Thymus (tissue), 11 donors: ENCODE measurements at regions not wholly inside any gene's neighbourhood (a gene's known extent, or its start where the extent isn't known, plus 50 kb on each side); places are given as distances from the start of the nearest gene placed in this dataset.

Experiments used
- DNase-seq, 9 donors: peaks; one replicate each; pipeline ENCODE4 v3.0.0-alpha.2; 2013; ENCODE audit warnings: low spot score in 9 of 9, low read depth in 6 of 9, missing footprints in 1 of 9
- H3K27ac ChIP-seq, 2 donors: one replicate each; pipeline ENCODE4 v1.5.1; 2013; ENCODE audit warnings: control low read depth in 1 of 2, low read depth in 1 of 2, low read length in 1 of 2, mild to moderate bottlenecking in 1 of 2, moderate library complexity in 1 of 2
- H3K27me3 ChIP-seq, 2 donors: one replicate each; pipeline ENCODE4 v1.5.1; 2013; ENCODE audit warnings: low read length in 1 of 2; ENCODE audit not compliant: control insufficient read depth in 2 of 2, insufficient read depth in 1 of 2
- H3K36me3 ChIP-seq, 2 donors: one replicate each; pipeline ENCODE4 v1.5.1; 2013; ENCODE audit warnings: low read length in 1 of 2, mild to moderate bottlenecking in 1 of 2, moderate library complexity in 1 of 2; ENCODE audit not compliant: control insufficient read depth in 2 of 2, insufficient read depth in 2 of 2
- H3K4me1 ChIP-seq, 2 donors: one replicate each; pipeline ENCODE4 v1.5.1; 2013; ENCODE audit warnings: low read length in 2 of 2; ENCODE audit not compliant: control insufficient read depth in 2 of 2, insufficient read depth in 2 of 2
- H3K4me3 ChIP-seq, 2 donors: one replicate each; pipeline ENCODE4 v1.5.1; 2013; ENCODE audit warnings: low read length in 2 of 2, control low read depth in 1 of 2, mild to moderate bottlenecking in 1 of 2
- H3K9me3 ChIP-seq, 2 donors: one replicate each; pipeline ENCODE4 v1.5.1; 2013; ENCODE audit warnings: low read length in 1 of 2, mild to moderate bottlenecking in 1 of 2; ENCODE audit not compliant: control insufficient read depth in 2 of 2, insufficient read depth in 1 of 2
- WGBS: extraction: QIAGEN DNeasy Blood & Tissue Kit; methylation state at CpG from one replicate; pipeline ENCODE4 v1.1.7; 2013; 5-methylcytosine and 5-hydroxymethylcytosine counted together
- donor health status: healthy.

DNA sequence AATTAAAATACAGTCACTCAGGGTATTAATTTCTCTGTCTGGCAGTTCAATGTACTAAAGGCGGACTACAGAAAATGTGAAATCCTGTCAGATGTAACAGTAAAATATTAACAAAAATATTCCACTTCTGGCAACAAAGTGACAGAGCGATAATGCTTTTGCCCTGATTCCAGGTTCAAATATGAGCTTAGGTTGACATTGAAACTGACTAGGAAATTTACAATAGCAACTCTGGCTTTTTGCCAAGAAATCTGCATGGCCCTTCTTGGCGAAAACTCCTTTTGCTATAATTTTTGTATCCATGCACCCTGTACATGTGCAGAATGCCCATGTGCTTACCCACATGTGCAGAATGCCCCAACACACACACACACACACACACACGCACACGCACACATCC lies 552.2 kb downstream of the MDFIC start:
- H3K4me1 ChIP-seq = peaks cover 0 to 5% of the 10 kb centered on the region in 2 donors
- H3K4me3 ChIP-seq = no peak overlapping the region
- peaks cover 2 to 26% of the 10 kb centered on the region in 2 donors for H3K27me3 ChIP-seq
- H3K27ac ChIP-seq = no peak overlapping the region
- H3K36me3 ChIP-seq = no peaks in the 10 kb centered on the region
- 93% methylated on average over 5 of the region's 5 CpGs for WGBS
- no peak for DNase-seq
- no peaks in the 10 kb centered on the region for H3K9me3 ChIP-seq

DNA sequence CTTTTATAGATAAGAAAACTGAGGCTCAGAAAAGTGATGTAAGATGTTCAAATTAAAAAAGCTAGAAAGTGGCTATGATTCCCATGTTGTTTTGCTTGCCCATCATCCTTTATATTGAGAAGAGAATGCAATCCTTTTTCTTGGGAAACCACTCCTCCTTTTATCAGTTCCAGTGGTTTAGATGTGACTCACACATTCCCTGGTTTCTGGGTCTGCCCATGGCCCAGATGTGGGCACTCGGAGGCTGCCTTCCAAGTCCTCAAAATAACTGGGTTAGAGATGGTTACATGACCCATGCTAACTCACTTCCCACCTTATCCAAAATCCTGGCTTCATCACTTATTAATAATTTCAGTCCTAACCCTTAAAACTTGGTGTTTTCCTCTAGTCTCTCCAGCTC lies 550.0 kb downstream of the MDFIC start:
- WGBS = 93% methylated on average over 1 of the region's 1 CpG
- Histone ChIP-seq H3K36me3 (no peaks in the 10 kb centered on the region), H3K27me3 (peaks cover 2 to 10% of the 10 kb centered on the region in 2 donors), H3K27ac (no peak overlapping the region), H3K9me3 (no peaks in the 10 kb centered on the region), H3K4me3 (no peak overlapping the region), H3K4me1 (peaks cover 0 to 5% of the 10 kb centered on the region in 2 donors)
- no peak for DNase-seq

DNA sequence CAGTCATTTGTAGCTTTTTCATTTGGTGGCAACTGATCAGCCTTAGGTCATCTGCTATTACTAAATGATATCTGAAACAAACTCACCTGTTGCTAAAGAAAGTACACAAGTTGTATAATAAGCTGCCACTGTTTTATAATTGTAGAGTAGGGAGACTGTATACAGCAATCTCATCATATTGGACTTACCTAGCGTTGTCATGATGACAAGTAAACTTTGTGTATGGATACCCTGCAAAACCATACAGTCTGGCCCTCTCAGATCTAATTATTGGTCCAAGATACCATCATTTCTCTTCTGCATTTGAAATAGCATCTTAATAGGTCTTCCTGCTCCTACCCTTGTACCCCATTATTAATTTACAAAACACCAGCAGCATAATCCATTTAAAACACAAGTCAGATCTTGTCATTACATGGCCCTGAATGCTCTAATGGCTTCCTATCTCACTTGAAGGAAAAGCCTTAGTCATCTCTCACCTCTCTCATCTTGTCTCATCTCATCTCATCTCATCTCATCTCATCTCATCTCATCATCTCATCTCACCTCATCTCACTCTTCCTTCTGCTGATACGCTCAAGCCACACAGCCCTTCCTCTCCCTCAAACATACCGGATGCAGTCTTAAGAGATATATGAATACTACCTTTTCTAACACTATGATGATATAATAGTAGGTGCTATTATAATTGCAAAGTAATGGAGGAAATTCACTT lies 540.6 kb downstream of the MDFIC start:
- Histone ChIP-seq H3K27ac (no peak overlapping the region), H3K4me3 (no peak overlapping the region), H3K9me3 (no peaks in the 10 kb centered on the region), H3K27me3 (no peaks in the 10 kb centered on the region), H3K36me3 (no peaks in the 10 kb centered on the region), H3K4me1 (no peaks in the 10 kb centered on the region)
- WGBS = 97% methylated on average over 3 of the region's 3 CpGs
- DNase-seq = no peak

DNA sequence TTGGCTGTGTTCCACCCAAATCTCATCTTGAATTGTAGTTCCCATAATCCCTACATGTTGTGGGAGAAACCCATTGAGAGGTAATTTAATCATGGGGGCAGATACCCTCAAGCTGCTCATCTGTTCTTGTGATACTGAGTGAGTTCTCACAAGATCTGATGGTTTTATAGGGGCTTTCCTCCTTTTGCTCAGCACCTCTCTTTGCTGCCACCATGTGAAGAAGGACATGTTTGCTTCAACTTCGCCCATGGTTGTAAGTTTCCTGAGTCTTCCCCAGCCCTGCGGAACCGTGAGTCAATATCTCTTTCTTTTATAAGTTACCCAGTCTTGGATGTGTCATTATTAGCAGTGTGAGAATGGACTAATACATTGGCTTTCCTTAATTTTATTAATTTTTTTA lies 527.8 kb downstream of the MDFIC start:
- WGBS = 80% methylated on average over 3 of the region's 3 CpGs
- Histone ChIP-seq H3K27ac (no peak overlapping the region), H3K4me1 (no peaks in the 10 kb centered on the region), H3K4me3 (no peak overlapping the region), H3K27me3 (no peaks in the 10 kb centered on the region), H3K36me3 (no peaks in the 10 kb centered on the region), H3K9me3 (no peaks in the 10 kb centered on the region)
- no peak for DNase-seq

DNA sequence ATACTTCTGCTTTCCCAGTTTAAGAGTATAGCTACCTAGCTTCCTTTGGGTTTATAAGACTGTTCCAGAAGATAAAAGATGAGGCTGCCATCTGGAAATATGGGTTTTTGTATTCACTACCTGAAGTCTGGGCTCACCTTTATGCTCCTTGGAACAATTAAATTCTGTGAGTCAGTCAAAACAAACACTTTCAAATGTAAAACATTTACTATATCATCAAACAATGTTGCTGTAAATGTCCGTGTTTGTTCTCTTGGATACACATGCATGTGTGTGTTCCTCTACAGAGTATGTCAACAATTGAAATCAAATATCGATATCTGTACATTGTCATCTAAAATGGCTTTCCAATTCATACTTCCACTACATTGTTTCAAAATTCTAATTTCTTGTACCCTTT lies 525.6 kb downstream of the MDFIC start:
- no peak for DNase-seq
- Histone ChIP-seq H3K4me3 (no peak overlapping the region), H3K27ac (no peak overlapping the region), H3K4me1 (no peaks in the 10 kb centered on the region), H3K27me3 (no peaks in the 10 kb centered on the region), H3K36me3 (no peaks in the 10 kb centered on the region), H3K9me3 (no peaks in the 10 kb centered on the region)
- over 99% methylated on average over 2 of the region's 2 CpGs for WGBS

DNA sequence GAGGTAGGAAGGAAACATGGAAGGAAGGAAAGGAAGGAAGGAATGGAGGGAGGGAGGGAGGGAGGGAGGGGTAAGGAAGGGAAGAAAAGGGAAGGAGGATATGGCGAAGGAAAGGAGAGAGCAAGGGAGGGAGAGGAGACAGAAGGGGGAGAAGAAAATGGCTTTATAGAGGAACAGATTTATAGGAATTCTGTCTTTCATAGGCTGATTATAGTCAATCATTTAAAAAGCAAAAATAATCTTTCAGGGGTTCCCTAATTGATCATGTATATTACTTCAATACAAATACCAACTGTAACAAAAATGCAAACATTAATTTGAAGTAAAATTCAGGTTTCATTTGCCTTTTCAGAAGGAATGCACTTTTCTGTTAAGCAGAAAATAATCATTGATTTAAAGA lies 519.1 kb downstream of the MDFIC start:
- Histone ChIP-seq H3K4me3 (no peak overlapping the region), H3K36me3 (no peaks in the 10 kb centered on the region), H3K4me1 (no peaks in the 10 kb centered on the region), H3K27me3 (no peaks in the 10 kb centered on the region), H3K9me3 (no peaks in the 10 kb centered on the region), H3K27ac (no peak overlapping the region)
- WGBS = 95% methylated on average over 1 of the region's 1 CpG
- no peak for DNase-seq

DNA sequence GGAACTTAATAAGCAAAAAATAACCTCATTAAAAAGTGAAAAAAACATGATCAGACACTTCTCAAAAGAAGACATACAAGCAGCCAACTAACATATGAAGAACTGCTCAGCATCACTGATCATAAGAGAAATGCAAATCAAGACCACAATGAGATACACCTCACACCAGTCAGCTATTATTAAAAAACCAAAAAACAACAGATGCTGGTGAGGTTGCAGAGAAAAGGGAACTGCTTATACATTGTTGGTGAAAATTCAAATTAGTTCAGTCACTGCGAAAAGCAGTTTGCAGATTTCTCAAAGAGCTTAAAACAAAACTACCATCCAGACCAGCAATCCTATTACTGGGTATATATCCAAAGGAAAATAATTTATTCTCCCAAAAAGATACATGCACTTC lies 513.3 kb downstream of the MDFIC start:
- Histone ChIP-seq H3K9me3 (no peaks in the 10 kb centered on the region), H3K4me1 (no peaks in the 10 kb centered on the region), H3K36me3 (no peaks in the 10 kb centered on the region), H3K27me3 (no peaks in the 10 kb centered on the region), H3K27ac (no peak overlapping the region), H3K4me3 (no peak overlapping the region)
- no peak for DNase-seq
- WGBS = 95% methylated on average over 1 of the region's 1 CpG

DNA sequence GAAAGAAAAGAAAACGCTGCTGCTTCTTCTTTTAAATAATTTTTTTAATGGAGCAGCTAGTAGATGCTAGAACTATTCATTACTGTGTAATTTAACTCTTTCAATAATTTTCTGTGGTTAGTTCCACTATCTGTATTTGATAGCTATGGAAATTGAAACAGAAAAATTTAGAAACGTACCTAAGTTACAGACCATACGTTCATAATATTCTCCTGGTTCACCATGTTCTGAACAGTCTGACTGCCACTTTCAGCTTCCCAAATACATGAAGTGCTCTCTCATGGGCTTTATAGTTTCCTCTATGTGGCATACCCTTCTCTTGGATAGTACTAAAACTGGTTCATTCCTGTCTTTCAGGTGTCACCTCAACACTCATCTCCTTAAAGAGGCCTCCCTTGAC lies 508.0 kb downstream of the MDFIC start:
- Histone ChIP-seq H3K4me3 (no peak overlapping the region), H3K27ac (no peak overlapping the region), H3K4me1 (no peaks in the 10 kb centered on the region), H3K9me3 (no peaks in the 10 kb centered on the region), H3K36me3 (no peaks in the 10 kb centered on the region), H3K27me3 (no peaks in the 10 kb centered on the region)
- DNase-seq = no peak
- WGBS = 94% methylated on average over 3 of the region's 3 CpGs

DNA sequence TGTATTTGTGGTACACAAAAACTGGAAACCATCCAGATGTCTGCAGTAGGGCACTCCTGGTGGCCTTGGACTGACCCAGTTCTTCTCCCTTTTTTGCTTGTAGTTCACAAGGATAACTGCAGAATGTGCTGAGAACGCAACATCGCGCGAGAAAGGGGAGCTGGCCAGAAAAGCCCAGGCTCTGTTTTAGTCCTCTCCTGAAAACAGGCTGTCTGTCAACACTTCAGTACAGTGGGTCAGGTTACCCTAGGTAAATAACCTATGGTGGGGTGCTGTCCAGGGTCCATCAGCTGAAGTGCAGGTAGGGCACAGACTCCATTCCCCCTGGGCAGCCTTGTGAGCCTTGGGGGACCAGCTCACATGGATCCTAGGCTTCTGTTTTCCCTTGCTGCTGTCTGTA lies 495.8 kb downstream of the MDFIC start:
- no peaks in the 10 kb centered on the region for H3K9me3 ChIP-seq
- H3K27me3 ChIP-seq = no peaks in the 10 kb centered on the region
- 81% methylated on average over 4 of the region's 4 CpGs for WGBS
- H3K36me3 ChIP-seq = no peaks in the 10 kb centered on the region
- no peak overlapping the region for H3K27ac ChIP-seq
- no peaks in the 10 kb centered on the region for H3K4me1 ChIP-seq
- H3K4me3 ChIP-seq = no peak overlapping the region
- DNase-seq = no peak
